IMR-90 (cell line): ENCODE measurements at regions not wholly inside any gene's neighbourhood (a gene's known extent, or its start where the extent isn't known, plus 50 kb on each side); places are given as distances from the start of the nearest gene placed in this dataset.

Experiments
- CHD1 ChIP-seq: IDR thresholded peaks from 2 replicates; pipeline ENCODE4 v1.6.1; 2012; ENCODE audit warnings: low read depth, low read length, improper control_type of control experiment
- CTCF ChIP-seq: conservative IDR thresholded peaks from 2 replicates; pipeline ENCODE4 v1.5.1; 2012; ENCODE audit warnings: mild to moderate bottlenecking, low read depth, low read length, improper control_type of control experiment
- MAFK ChIP-seq: IDR thresholded peaks from 2 replicates; pipeline ENCODE4 v1.6.1; 2012; ENCODE audit warnings: low read depth, low read length, improper control_type of control experiment
- POLR2A ChIP-seq: IDR thresholded peaks from 2 replicates; pipeline ENCODE4 v1.6.1; 2012; ENCODE audit warnings: mild to moderate bottlenecking, low read depth, low read length
- RAD21 ChIP-seq: IDR thresholded peaks from 2 replicates; pipeline ENCODE4 v1.6.1; 2012; ENCODE audit warnings: low read length, improper control_type of control experiment
- SMC3 ChIP-seq: fragments of 150-350 bp; IDR thresholded peaks from 2 replicates; pipeline ENCODE4 v1.6.1; 2016; ENCODE audit warnings: low read depth, mild to moderate bottlenecking, antibody characterized with exemption, low read length, moderate library complexity
- TF ChIP-seq, protein P1 (sequence below): fragments of 150-350 bp; IDR thresholded peaks from 2 replicates; pipeline ENCODE4 v1.6.1; 2016; ENCODE audit warnings: low read depth, mild to moderate bottlenecking, low read length, moderate library complexity, borderline replicate concordance

GRCh38 chr6:166677941-166678340 lies 50.9 kb upstream of the RPS6KA2 start:
- TF ChIP-seq POLR2A (no peak), CTCF (no peak), MAFK (no peak), SMC3 (no peak), RAD21 (no peak), CHD1 (no peak)
- TF ChIP-seq, protein P1, sequence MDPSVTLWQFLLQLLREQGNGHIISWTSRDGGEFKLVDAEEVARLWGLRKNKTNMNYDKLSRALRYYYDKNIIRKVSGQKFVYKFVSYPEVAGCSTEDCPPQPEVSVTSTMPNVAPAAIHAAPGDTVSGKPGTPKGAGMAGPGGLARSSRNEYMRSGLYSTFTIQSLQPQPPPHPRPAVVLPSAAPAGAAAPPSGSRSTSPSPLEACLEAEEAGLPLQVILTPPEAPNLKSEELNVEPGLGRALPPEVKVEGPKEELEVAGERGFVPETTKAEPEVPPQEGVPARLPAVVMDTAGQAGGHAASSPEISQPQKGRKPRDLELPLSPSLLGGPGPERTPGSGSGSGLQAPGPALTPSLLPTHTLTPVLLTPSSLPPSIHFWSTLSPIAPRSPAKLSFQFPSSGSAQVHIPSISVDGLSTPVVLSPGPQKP, result no peak
